HG02759 (cell line): ENCODE measurements at regions not wholly inside any gene's neighbourhood (a gene's known extent, or its start where the extent isn't known, plus 50 kb on each side); places are given as distances from the start of the nearest gene placed in this dataset.

ENCODE experiments used
- ATAC-seq: cut with Tn5 transposase; IDR thresholded peaks from one replicate; pipeline ENCODE4 v1.9.1; 2021; ENCODE audit warnings: mild to moderate bottlenecking, moderate library complexity; ENCODE audit not compliant: unreplicated experiment

GRCh38 chr1:221150996-221151395, 271.8 kb downstream of the HLX start:
- ATAC-seq, result no peak

- ATAC-seq, result no peak
These were observed 275.7 kb downstream of the HLX start for GRCh38 chr1:221154932-221155331.

DNA sequence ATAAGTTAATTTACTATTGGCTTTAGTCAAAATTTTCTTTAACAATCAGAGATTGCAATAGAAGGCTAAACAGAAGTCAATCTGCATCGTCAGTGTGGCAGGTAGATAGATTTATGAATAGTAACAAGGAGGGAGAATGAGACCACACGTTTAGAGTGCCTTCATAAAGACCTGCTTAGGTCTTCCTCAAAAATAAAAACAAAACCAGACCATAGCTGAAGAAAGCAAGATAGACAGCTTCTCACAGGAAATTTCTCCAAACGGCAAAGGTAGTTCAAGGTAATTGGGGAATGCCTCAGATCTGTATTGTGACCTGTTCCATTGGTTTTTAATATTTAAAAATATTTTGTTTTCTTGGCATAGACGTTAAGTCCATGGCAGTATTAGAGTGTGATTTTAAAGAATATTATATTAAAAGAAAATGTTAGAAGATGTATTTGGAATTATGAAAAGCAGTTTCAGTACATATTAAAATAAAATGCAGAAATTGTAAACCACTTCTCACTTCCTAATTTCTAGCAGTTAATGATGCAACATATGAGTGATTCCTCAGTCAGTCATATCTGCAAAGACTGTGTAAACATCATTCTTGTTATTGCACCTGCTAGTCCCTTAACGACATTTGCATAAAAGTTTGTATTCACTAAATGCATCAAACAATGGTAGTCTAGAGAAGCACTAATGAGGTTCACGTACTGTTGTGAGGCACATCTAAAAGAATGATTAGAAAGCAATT, 278.0 kb downstream of the HLX start:
- ATAC-seq, result peak; percentile 92

GRCh38 chr1:221159608-221160007, 280.4 kb downstream of the HLX start:
- ATAC-seq, result no peak

DNA sequence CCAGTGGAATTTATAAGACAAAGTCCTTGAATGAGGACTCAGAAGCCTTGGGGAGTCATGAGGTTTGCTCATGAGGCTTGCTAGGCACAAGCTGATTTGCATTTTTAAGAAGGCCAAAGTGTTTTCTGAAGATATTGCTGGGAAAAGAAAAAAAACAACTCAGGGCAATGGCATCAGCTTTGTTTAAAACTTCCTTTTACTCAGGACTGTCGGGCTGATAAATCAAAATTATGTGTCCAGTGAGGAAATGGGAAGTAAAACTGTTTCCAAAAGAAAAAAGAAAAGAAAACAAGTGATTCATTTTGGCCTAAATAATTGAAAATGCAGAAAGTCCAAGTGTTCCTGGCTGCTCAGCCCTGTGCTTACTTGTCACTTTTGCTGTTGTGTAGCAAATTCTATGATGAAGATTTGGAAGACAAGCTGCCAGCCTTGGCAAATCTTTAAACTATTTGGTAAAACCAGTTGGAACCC, 282.4 kb downstream of the HLX start:
- no peak for ATAC-seq

GRCh38 chr1:221162352-221162751, 283.1 kb downstream of the HLX start:
- ATAC-seq, result no peak

DNA sequence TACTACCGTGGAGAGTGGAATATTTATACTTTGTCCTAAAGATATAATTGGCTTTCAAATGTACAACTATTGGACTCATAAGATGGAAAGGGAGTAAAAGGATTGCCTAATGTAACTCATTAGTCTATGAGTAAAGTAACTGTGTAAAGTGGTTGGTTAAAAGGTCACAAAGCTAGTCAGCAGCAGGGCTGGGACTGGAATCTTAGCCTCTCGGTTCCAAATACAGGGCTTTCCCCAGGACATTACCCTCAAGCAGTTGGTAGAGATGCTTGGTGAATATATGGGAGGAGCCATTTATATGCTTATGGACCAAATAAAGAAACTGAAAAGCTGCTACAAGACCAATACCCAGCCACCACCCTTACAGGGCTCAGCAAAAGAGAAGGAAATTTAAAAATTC, 283.7 kb downstream of the HLX start:
- ATAC-seq, result no peak

GRCh38 chr1:221164029-221164428, 284.8 kb downstream of the HLX start:
- no peak for ATAC-seq

DNA sequence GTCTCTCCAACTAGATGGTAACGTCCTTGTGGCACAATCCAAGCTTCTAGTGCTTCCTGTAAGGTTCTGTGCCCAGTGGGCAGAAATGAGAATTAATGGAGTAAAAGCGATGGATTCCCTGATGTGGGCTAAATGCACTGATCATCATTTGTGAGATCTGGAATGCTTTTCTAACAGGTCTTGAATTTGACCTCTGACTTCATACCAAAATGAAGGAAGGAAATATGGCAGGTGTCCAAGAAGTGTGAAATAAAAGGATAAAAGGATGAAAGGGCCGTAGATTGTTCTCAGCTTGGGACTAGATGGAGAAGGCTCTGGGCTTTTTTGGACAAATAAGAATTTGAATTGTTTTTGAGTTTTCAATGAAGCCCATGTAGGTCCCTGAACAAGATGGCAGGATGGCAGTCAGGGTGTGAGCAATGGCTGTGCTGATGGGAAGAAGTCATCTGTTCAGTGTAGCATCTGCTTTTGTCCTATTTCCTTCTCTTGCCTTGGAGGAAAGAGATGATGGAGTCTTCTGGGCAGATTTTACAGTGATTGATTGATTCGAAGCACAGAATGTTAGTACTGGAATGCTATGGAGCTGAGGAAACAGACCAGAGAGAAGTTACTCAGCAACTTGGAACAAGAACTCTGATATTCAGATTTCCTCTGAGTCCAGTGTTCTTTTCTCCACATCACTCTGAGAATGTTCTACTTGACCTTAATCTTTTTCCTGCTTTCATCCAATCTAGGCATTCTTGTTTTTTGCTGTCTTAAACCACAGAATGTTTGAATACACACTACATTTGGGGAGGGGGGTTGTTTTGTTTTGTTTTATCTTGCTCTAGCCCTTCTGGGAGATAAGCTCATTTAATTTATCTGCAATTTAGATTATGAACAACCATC, 286.0 kb downstream of the HLX start:
- no peak for ATAC-seq

DNA sequence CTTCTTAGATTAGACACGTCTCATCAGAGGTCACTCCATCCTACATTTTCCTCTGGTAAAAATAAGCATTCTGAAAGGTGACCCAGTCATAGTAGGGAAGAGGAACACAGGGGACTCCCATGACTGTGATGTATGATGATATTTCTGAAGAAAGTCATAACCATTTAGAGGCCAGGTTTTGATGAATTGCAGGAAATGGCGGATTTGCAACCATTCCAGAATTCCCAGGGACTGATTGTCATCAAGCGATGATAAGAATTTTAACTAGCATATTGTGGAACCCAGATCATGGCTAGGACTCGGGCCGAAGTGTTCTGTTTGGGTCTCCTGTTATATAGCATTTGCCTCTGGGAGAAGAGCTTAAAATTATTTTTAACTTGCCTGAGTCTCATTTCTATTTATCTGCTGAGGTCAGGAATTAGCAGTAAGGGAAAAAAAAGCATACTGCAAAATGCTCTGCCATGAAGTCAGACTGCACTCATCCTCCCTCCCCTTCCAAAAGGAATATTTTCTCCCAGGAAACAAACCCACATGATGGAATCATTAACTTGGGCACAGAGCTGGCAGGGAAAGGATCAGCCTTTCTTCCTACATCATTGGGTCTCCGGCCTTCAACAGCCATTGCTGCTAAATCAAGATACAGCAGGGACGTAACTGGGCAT, 286.7 kb downstream of the HLX start:
- no peak for ATAC-seq

DNA sequence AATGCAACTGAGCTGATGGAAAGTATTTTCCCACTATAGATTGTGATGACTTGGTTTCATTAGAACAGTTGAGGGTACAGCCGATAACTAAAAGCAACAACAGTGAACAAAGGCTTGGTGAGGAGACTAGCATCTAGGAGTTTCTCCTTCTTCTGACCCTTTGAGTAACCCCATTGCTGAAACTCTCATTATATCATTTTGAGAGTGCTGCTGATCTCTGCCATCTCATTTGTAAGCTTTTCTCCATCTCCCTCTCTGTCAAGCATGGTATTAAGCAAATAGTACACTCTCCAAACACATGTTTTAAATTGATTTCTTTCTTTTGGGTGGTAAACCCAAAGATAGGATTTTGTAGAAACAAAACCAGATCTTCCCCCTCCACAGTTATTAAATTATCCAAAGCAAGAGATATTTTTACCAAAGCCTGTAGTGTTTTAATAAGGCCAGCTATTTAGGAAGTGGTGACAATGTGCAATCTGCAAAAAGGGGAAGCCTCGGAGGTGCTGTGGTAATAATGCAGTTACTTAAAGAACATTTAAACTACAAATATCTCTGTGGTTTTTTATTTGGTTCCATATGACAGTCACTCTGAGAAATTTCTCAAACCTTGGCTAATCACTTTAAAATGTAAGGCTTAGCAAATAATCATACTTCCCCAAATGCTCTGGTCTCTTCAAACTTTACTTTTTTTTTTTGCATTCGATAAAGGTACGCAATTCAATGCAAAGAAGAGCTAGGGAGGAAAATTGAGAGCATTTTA, 287.5 kb downstream of the HLX start:
- ATAC-seq, result peak; percentile 77

GRCh38 chr1:221169447-221169889, 290.2 kb downstream of the HLX start:
- no peak for ATAC-seq

DNA sequence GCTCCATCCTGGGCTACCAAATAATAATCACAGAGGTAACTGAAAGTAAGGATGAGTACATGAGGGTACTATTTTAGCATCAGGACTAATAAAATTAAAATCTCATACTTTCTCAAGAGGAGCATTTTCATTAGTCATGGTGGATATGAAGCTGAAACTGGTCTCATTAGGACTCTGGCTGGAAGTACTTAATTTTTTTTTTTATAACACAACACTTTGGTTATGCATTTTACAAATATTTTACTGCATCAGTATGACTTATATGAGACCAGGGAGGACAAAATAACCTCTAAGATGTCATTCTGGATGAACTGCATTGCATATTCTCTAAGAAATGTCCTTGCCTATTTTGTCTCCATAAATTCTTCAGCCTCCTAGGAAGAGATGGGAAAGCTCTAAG, 290.9 kb downstream of the HLX start:
- ATAC-seq, result no peak

DNA sequence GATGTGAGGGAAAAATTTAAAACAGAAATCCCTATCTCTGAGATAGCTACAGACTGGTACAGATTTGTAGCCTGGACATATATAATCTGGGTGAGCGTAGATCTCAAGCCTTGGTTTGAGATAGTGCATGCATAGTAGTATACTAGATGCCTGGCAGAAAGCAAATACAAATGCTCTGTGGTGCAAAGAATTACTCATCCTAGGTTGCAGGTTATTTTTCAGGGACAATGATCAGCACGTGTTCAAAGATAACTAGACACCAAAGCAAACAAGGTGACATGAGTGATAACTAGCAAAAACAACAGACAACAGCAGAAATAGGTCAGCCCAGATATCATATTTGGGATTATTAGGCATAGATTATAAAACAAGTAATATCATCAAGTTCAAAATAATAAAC, 292.5 kb downstream of the HLX start:
- no peak for ATAC-seq

GRCh38 chr1:221172841-221173240, 293.6 kb downstream of the HLX start:
- ATAC-seq, result no peak

DNA sequence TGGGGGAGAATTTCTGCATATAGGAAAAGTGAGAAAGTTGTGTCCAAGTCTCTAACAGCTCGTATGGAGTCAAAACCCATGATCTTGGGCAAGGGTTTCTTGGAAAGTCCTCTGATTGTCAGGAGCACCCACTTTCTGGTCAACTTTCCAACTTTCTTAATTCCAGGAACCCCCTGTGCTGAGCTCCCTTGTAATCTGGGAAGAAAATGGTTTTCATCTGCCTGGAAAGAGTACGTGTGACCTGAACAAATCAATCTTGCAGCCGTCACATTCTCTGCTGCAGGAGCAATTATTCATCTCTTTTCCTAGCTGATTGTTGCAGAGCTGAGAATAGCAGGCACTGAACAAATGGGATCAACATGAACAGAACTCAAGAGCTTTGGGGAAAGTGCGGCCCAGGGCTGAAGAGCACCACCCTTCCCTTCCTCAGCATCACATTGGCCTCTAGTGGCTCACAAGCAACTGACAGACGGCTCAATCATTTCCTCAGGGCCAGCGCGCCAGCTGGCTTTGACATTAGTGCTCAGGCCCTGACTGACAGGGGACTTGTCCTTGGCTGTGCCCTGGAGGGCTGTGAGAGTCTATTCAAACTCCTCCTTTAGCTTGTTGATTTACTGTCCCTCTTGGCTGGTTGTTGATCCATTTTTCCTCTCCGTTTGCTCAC, 295.2 kb downstream of the HLX start:
- no peak for ATAC-seq

DNA sequence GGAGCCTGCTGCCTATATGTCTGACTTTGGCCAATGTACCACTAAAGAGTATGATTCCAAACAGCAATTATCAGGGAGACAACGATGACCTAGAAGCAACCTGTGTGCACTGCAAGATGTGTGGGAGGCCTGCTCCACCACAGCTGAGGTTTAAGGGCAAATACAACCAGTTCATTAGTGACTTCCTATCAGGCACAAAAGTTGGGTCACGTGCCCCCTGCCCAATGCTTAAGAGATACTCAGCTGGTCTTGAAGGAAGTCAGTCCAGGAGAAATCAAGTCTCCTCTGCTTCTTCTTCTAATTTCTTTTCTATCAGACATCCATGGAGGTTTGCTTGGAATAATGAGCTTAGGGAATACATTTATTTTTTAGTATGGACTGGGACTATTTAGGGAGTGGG, 296.0 kb downstream of the HLX start:
- no peak for ATAC-seq

- no peak for ATAC-seq
These were observed 301.6 kb downstream of the HLX start for GRCh38 chr1:221180704-221181368.

DNA sequence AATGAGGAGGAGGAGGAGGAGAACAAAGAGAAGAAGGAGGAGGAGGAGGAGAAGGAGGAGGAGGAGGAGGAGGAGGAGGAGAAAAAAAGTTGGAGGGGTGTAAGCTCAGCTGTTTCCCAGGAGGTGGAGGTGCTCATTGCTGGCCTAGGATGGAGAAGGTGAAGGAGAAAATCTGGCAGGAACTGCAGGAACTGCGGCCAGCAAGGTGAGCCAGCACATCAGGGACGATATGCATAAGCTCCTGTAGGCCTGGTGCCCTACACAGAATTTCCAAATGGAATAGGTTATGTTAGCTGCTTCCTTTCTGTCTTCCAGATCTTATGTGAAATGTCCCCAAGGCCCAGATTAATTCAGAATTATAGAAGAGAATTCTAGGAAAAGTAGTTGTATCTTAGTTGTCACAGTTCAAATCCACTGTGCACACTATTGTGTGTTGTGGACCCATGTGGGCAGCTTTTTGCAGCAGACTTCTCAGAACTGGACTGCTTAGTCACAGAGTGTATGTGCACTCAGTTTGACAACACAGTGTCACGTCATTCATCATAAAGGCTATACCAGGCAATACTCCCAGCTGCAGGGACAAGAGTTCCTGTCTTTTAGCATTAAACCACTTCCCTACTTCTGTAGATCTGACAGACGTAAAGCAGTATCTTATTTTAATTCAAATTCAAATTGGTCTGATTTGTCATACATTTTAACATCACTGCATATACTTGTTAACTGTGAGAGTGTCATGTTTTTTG, 303.7 kb downstream of the HLX start:
- ATAC-seq, result no peak
